Activated CD8-positive, alpha-beta T cell treated with anti-CD3 and anti-CD28 coated beads for 36 hours (primary cell): ENCODE measurements at regions not wholly inside any gene's neighbourhood (a gene's known extent, or its start where the extent isn't known, plus 50 kb on each side); places are given as distances from the start of the nearest gene placed in this dataset.
"Not testable (repeated sequence)": the region's sequence is repeated elsewhere in the genome, so short reads cannot be mapped to it uniquely, and the experiment has no call there.

ENCODE experiments used
- ATAC-seq: fragments of 200-7000 bp; cut with Tn5 transposase; one replicate; pipeline ENCODE4 v1.10.0; 2021; ENCODE audit warnings: mild to moderate bottlenecking, moderate library complexity
- CTCF ChIA-PET: fragments of 350-600 bp; sonication (Branson Sonifier 250); formaldehyde crosslinking; loops from one replicate; lab custom pipeline; 2021; ENCODE audit warnings: antibody characterized with exemption; lab: Charles Lee
- POLR2A ChIA-PET: fragments of 350-600 bp; sonication (Branson Sonifier 250); formaldehyde crosslinking; loops from one replicate; lab custom pipeline; 2021; ENCODE audit warnings: antibody characterized with exemption; lab: Charles Lee
- DNase-seq: peaks from one replicate; pipeline ENCODE4 v3.0.0-alpha.2; 2020
- H3K27ac Mint-ChIP-seq: one replicate; pipeline ENCODE4 v1.8.0; 2021; ENCODE audit warnings: mild to moderate bottlenecking, mixed read lengths
- H3K27me3 Mint-ChIP-seq: one replicate; pipeline ENCODE4 v1.8.0; 2021; ENCODE audit warnings: mixed read lengths
- H3K36me3 Mint-ChIP-seq: one replicate; pipeline ENCODE4 v1.8.0; 2021; ENCODE audit warnings: low read depth, mixed read lengths
- H3K4me1 Mint-ChIP-seq: one replicate; pipeline ENCODE4 v1.8.0; 2021; ENCODE audit warnings: low read depth, mixed read lengths
- H3K4me3 Mint-ChIP-seq: one replicate; pipeline ENCODE4 v1.8.0; 2021; ENCODE audit warnings: mild to moderate bottlenecking, moderate library complexity, mixed read lengths
- H3K9me3 Mint-ChIP-seq: one replicate; pipeline ENCODE4 v1.8.0; 2021; ENCODE audit warnings: mixed read lengths
- CTCF ChIP-seq: fragments of 200-600 bp; IDR thresholded peaks from one replicate; pipeline ENCODE4 v1.8.0; 2022; ENCODE audit warnings: antibody characterized with exemption, mild to moderate bottlenecking
- intact Hi-C: fragments of 100-400 bp; cut with micrococcal nuclease; formaldehyde crosslinking; loops from one replicate; pipeline ENCODE4 v1.10.0; 2022

- no peaks in the 10 kb centered on the region for H3K4me1 Mint-ChIP-seq
Observed at GRCh38 chr1:99370476-99370875, 106.2 kb downstream of the PLPPR4 start.

GRCh38 chr1:99371413-99371812, 107.1 kb downstream of the PLPPR4 start:
- H3K27ac Mint-ChIP-seq: no peak overlapping the region
- H3K4me1 Mint-ChIP-seq: no peaks in the 10 kb centered on the region
- POLR2A ChIA-PET: no interaction called here
- no peak for TF ChIP-seq CTCF
- CTCF ChIA-PET: no interaction called here
- ATAC-seq (no peak), DNase-seq (no peak)
- H3K4me3 Mint-ChIP-seq: no peak overlapping the region
- no peaks in the 10 kb centered on the region for H3K27me3 Mint-ChIP-seq
- intact Hi-C loops: no loop called here
- H3K36me3 Mint-ChIP-seq: no peaks in the 10 kb centered on the region
- H3K9me3 Mint-ChIP-seq: no peaks in the 10 kb centered on the region

More at GRCh38 chr1:99370476-99370875, 106.2 kb downstream of the PLPPR4 start:
- Mint-ChIP-seq H3K36me3 (no peaks in the 10 kb centered on the region), H3K27ac (no peak overlapping the region), H3K9me3 (no peaks in the 10 kb centered on the region), H3K4me3 (no peak overlapping the region), H3K27me3 (peaks cover 2% of the 10 kb centered on the region)
- ChIA-PET POLR2A (no interaction called here), CTCF (no interaction called here)
- no peak for ATAC-seq
- no peak for DNase-seq
- TF ChIP-seq CTCF: no peak
- intact Hi-C loops: no loop called here

GRCh38 chr1:99374109-99374508, 109.8 kb downstream of the PLPPR4 start:
- CTCF ChIA-PET: no interaction called here
- no peak for TF ChIP-seq CTCF
- Mint-ChIP-seq H3K9me3 (no peaks in the 10 kb centered on the region), H3K27me3 (no peaks in the 10 kb centered on the region), H3K4me3 (no peak overlapping the region), H3K36me3 (no peaks in the 10 kb centered on the region), H3K27ac (no peak overlapping the region), H3K4me1 (no peaks in the 10 kb centered on the region)
- intact Hi-C loops: no loop called here
- POLR2A ChIA-PET: no interaction called here
- ATAC-seq (no peak), DNase-seq (no peak)

- H3K9me3 Mint-ChIP-seq, ATAC-seq, intact Hi-C loops, H3K36me3 Mint-ChIP-seq, H3K4me1 Mint-ChIP-seq, H3K27ac Mint-ChIP-seq, POLR2A ChIA-PET, DNase-seq, CTCF ChIA-PET, H3K4me3 Mint-ChIP-seq, H3K27me3 Mint-ChIP-seq: not testable (repeated sequence)
Observed at GRCh38 chr1:99374693-99375092, 110.4 kb downstream of the PLPPR4 start.

GRCh38 chr1:99384021-99384420, 119.7 kb downstream of the PLPPR4 start:
- no peak for DNase-seq
- Mint-ChIP-seq H3K27me3 (peaks cover 2% of the 10 kb centered on the region), H3K36me3 (no peaks in the 10 kb centered on the region), H3K9me3 (peaks cover 2% of the 10 kb centered on the region), H3K27ac (no peak overlapping the region), H3K4me1 (no peaks in the 10 kb centered on the region), H3K4me3 (no peak overlapping the region)
- intact Hi-C loops: no loop called here
- POLR2A ChIA-PET: no interaction called here
- ATAC-seq: no peak
- no peak for TF ChIP-seq CTCF
- CTCF ChIA-PET: no interaction called here

GRCh38 chr1:99385852-99386251, 121.6 kb downstream of the PLPPR4 start:
- Mint-ChIP-seq H3K27me3 (peaks cover 2% of the 10 kb centered on the region), H3K27ac (no peak overlapping the region), H3K36me3 (no peaks in the 10 kb centered on the region), H3K4me3 (no peak overlapping the region), H3K4me1 (no peaks in the 10 kb centered on the region), H3K9me3 (peaks cover 2% of the 10 kb centered on the region)
- no peak for DNase-seq
- POLR2A ChIA-PET: no interaction called here
- ATAC-seq: no peak
- TF ChIP-seq CTCF: no peak
- CTCF ChIA-PET: no interaction called here
- intact Hi-C loops: no loop called here
